ENCODE measurements at regions not wholly inside any gene's neighbourhood (a gene's known extent, or its start where the extent isn't known, plus 50 kb on each side); places are given as distances from the start of the nearest gene placed in this dataset.

DNA sequence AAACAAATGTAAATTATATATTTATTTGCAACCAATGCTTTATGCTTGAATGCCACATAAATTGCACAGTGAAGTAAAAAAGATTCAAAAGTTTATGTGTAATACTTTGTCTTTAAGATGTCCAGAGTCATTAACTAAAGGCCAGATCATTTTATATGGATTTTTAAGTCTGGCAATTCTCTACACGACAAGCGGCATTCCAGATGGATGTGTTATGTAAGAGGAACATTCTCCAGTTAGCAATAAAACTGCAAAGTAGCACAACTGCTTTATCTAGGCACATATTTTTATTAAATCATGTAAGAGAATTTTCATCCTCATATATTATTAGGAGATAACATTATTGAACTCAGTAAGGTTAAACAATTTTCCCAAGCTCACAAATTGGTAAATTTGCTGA is 1717.7 kb upstream of the SEL1L start:
- no peak for TF ChIP-seq REST (IDR thresholded peaks at IDR 0.05; ENCODE audit: insufficient read depth in 1 of 2, low read depth in 2 of 2, low read length in 2 of 2)
- no peak for TF ChIP-seq POLR2AphosphoS5 (IDR thresholded peaks at IDR 0.05; ENCODE audit: low read depth, low read length)
- TF ChIP-seq SIN3A (IDR thresholded peaks at IDR 0.05; ENCODE audit: borderline replicate concordance, insufficient read depth, low read length): no peak
- TF ChIP-seq TAF1 (IDR thresholded peaks at IDR 0.05; ENCODE audit: borderline replicate concordance, insufficient read depth, low read length): no peak
- TF ChIP-seq FOXP2 (optimal IDR thresholded peaks at IDR 0.05; ENCODE audit: borderline replicate concordance, extremely low read depth, extremely low read length, insufficient read depth): no peak

DNA sequence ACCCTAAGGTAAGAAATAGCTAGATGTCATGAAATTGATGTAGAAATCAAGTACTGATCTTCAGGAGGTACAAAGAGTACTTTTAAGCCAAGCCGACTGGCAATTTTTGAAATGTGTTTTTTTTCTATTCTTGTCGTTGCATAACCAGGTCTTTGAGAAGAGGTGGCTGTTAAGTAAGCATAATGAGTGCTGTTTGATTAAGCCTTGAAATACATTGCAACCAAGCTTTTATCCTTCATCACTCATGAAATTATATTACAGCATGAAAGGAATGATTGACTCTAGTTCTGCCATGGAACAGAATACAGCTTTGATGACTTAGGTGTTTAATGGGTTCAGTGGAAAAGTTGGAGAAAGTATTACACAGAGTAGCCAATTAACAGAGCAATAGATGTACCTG is 1720.2 kb upstream of the SEL1L start:
- TF ChIP-seq TAF1 (IDR thresholded peaks at IDR 0.05; ENCODE audit: borderline replicate concordance, insufficient read depth, low read length) (no peak), REST (IDR thresholded peaks at IDR 0.05; ENCODE audit: insufficient read depth in 1 of 2, low read depth in 2 of 2, low read length in 2 of 2) (no peak), FOXP2 (optimal IDR thresholded peaks at IDR 0.05; ENCODE audit: borderline replicate concordance, extremely low read depth, extremely low read length, insufficient read depth) (no peak), SIN3A (IDR thresholded peaks at IDR 0.05; ENCODE audit: borderline replicate concordance, insufficient read depth, low read length) (no peak), POLR2AphosphoS5 (IDR thresholded peaks at IDR 0.05; ENCODE audit: low read depth, low read length) (no peak)

GRCh38 chr14:83255015-83255726 is 1721.5 kb upstream of the SEL1L start:
- TF ChIP-seq FOXP2 (optimal IDR thresholded peaks at IDR 0.05; ENCODE audit: borderline replicate concordance, extremely low read depth, extremely low read length, insufficient read depth) (no peak), SIN3A (IDR thresholded peaks at IDR 0.05; ENCODE audit: borderline replicate concordance, insufficient read depth, low read length) (no peak), REST (IDR thresholded peaks at IDR 0.05; ENCODE audit: insufficient read depth in 1 of 2, low read depth in 2 of 2, low read length in 2 of 2) (no peak), TAF1 (IDR thresholded peaks at IDR 0.05; ENCODE audit: borderline replicate concordance, insufficient read depth, low read length) (no peak), POLR2AphosphoS5 (IDR thresholded peaks at IDR 0.05; ENCODE audit: low read depth, low read length) (no peak)

DNA sequence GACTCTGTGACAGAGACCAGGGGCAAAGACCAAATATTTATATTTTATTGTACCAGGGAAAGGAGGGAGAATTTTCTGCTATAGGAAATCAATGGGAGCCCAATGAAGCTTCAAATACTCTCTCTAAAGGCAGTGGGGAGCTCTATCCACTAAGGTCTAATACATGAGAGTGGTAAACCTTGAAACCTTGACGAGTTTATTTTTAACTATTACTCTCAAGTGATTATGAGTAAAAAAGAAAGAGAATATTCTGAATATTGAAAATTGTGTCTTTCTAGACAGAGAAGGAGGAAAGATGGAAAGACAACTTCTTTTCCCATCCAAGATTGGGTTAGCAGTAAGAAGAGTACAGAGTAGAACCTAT is 1722.1 kb upstream of the SEL1L start:
- TF ChIP-seq SIN3A (IDR thresholded peaks at IDR 0.05; ENCODE audit: borderline replicate concordance, insufficient read depth, low read length): no peak
- no peak for TF ChIP-seq TAF1 (IDR thresholded peaks at IDR 0.05; ENCODE audit: borderline replicate concordance, insufficient read depth, low read length)
- no peak for TF ChIP-seq FOXP2 (optimal IDR thresholded peaks at IDR 0.05; ENCODE audit: borderline replicate concordance, extremely low read depth, extremely low read length, insufficient read depth)
- TF ChIP-seq REST (IDR thresholded peaks at IDR 0.05; ENCODE audit: insufficient read depth in 1 of 2, low read depth in 2 of 2, low read length in 2 of 2): no peak
- TF ChIP-seq POLR2AphosphoS5 (IDR thresholded peaks at IDR 0.05; ENCODE audit: low read depth, low read length): no peak
